ENCODE measurements at regions not wholly inside any gene's neighbourhood (a gene's known extent, or its start where the extent isn't known, plus 50 kb on each side); places are given as distances from the start of the nearest gene placed in this dataset.

DNA sequence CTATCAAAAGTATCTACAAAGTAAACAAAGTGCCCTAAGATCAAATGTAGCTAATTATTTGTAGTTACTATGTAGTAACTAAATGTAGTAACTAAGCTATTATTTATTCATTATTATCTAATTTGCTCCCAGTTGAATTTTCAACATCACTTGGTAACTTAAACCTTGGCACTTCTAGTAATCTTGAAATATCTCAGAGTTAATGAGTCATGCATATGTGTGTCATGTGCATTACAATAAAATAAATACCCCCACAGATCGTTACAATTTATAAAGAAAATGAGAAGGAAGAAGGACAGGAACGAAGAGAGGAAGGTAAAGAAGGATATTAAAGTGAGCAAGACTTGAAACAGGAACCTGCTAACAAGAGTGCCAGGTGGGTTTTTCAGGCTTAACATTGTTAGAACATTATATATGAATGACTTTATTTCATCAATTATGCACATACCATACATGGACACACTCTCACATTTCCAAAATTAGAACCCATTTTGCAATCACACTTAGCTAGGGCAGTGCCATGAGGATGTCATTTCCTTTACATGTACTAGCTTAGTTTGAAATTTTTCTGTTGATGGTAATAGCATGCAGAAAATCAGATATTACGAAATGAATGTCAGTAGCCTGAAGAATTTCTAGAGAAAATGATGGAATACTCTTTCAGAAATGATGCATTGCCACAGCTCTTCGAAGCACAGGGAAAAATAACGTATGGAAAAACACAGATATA is 1670.4 kb upstream of the AGA start:
- H3K27me3 ChIP-seq (ENCODE audit: insufficient read depth, low read length), result no peaks in the 10 kb centered on the region
- no peaks in the 10 kb centered on the region for H4K20me1 ChIP-seq (ENCODE audit: insufficient read depth, low read length)
- no peak overlapping the region for H3K4me2 ChIP-seq (ENCODE audit: insufficient read depth, low read length)
- peaks cover 3% of the 10 kb centered on the region for H3K9me3 ChIP-seq (ENCODE audit: low read depth, low read length)
- TF ChIP-seq CTCF (IDR thresholded peaks at IDR 0.05; ENCODE audit: extremely low read depth, low read depth, low read length), result no peak
- no peak overlapping the region for H3K27ac ChIP-seq (ENCODE audit: low read depth, low read length)
- no peaks in the 10 kb centered on the region for H3K4me1 ChIP-seq (ENCODE audit: insufficient read depth, low read length)
- H3K79me2 ChIP-seq (ENCODE audit: insufficient read depth, low read length), result no peaks in the 10 kb centered on the region
- no peak for DNase-seq (ENCODE audit: insufficient read length, low spot score, missing footprints)
- H3K36me3 ChIP-seq (ENCODE audit: insufficient read depth, low read length), result no peaks in the 10 kb centered on the region
- no peak overlapping the region for H3K4me3 ChIP-seq (ENCODE audit: insufficient read depth, low read length)
- H2AFZ ChIP-seq (ENCODE audit: low read length), result no peak overlapping the region

DNA sequence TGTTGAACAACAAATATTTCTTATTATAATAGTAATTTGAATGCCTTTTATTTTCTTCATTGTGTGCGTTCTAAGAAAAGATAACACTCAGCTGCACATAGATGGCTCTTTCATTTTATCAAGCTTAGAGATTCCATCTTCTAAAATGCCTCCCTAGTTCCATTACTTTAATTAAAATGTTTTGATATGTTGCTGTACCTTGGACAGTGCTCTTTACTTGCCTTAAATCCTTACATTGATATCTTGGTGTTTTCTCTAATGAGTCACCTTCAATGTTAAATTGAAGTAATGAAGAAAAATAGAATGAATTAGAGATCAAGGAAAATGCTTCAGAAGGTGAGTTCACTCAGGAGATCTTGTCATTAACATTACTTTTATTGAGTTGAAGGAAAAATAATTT is 1672.4 kb upstream of the AGA start:
- Histone ChIP-seq H3K4me3 (ENCODE audit: insufficient read depth, low read length) (no peak overlapping the region), H4K20me1 (ENCODE audit: insufficient read depth, low read length) (no peaks in the 10 kb centered on the region), H3K4me1 (ENCODE audit: insufficient read depth, low read length) (no peaks in the 10 kb centered on the region), H3K9me3 (ENCODE audit: low read depth, low read length) (peaks cover 3% of the 10 kb centered on the region), H3K27ac (ENCODE audit: low read depth, low read length) (no peak overlapping the region), H2AFZ (ENCODE audit: low read length) (no peak overlapping the region), H3K79me2 (ENCODE audit: insufficient read depth, low read length) (no peaks in the 10 kb centered on the region), H3K27me3 (ENCODE audit: insufficient read depth, low read length) (no peaks in the 10 kb centered on the region), H3K36me3 (ENCODE audit: insufficient read depth, low read length) (no peaks in the 10 kb centered on the region), H3K4me2 (ENCODE audit: insufficient read depth, low read length) (no peak overlapping the region)
- TF ChIP-seq CTCF (IDR thresholded peaks at IDR 0.05; ENCODE audit: extremely low read depth, low read depth, low read length), result no peak
- no peak for DNase-seq (ENCODE audit: insufficient read length, low spot score, missing footprints)

- no peak overlapping the region for H3K4me3 ChIP-seq (ENCODE audit: insufficient read depth, low read length)
- H3K79me2 ChIP-seq (ENCODE audit: insufficient read depth, low read length), result no peaks in the 10 kb centered on the region
- peaks cover 3% of the 10 kb centered on the region for H3K9me3 ChIP-seq (ENCODE audit: low read depth, low read length)
- no peaks in the 10 kb centered on the region for H4K20me1 ChIP-seq (ENCODE audit: insufficient read depth, low read length)
- H3K4me2 ChIP-seq (ENCODE audit: insufficient read depth, low read length), result no peak overlapping the region
- DNase-seq (ENCODE audit: insufficient read length, low spot score, missing footprints), result no peak
- no peak overlapping the region for H2AFZ ChIP-seq (ENCODE audit: low read length)
- no peak overlapping the region for H3K27ac ChIP-seq (ENCODE audit: low read depth, low read length)
- H3K4me1 ChIP-seq (ENCODE audit: insufficient read depth, low read length), result no peaks in the 10 kb centered on the region
- TF ChIP-seq CTCF (IDR thresholded peaks at IDR 0.05; ENCODE audit: extremely low read depth, low read depth, low read length), result no peak
- H3K36me3 ChIP-seq (ENCODE audit: insufficient read depth, low read length), result no peaks in the 10 kb centered on the region
- H3K27me3 ChIP-seq (ENCODE audit: insufficient read depth, low read length), result no peaks in the 10 kb centered on the region
Observed at GRCh38 chr4:179116011-179116410, 1673.8 kb upstream of the AGA start.

DNA sequence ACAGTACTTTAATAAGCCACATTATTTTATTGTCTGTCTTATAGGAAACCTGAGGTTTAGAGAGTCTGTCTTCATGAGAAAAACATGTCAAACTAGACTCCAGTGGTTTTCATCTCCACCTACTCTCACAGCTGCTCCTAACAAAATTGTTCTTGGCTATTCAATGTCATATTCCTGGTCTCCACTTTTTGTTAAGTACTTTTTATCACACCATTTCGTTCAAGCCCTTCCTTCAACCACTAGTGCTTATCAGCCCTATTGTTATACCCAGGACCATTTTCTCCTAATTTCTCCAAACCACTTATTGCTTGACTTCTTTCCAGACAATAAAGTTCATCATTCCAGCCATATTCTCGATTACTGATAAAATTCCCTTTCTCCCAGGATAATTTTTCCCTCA is 1674.3 kb upstream of the AGA start:
- H4K20me1 ChIP-seq (ENCODE audit: insufficient read depth, low read length), result no peaks in the 10 kb centered on the region
- TF ChIP-seq CTCF (IDR thresholded peaks at IDR 0.05; ENCODE audit: extremely low read depth, low read depth, low read length), result no peak
- H3K4me3 ChIP-seq (ENCODE audit: insufficient read depth, low read length), result no peak overlapping the region
- no peak for DNase-seq (ENCODE audit: insufficient read length, low spot score, missing footprints)
- no peak overlapping the region for H3K27ac ChIP-seq (ENCODE audit: low read depth, low read length)
- no peaks in the 10 kb centered on the region for H3K4me1 ChIP-seq (ENCODE audit: insufficient read depth, low read length)
- H3K4me2 ChIP-seq (ENCODE audit: insufficient read depth, low read length), result no peak overlapping the region
- H3K79me2 ChIP-seq (ENCODE audit: insufficient read depth, low read length), result no peaks in the 10 kb centered on the region
- no peaks in the 10 kb centered on the region for H3K36me3 ChIP-seq (ENCODE audit: insufficient read depth, low read length)
- H2AFZ ChIP-seq (ENCODE audit: low read length), result no peak overlapping the region
- H3K9me3 ChIP-seq (ENCODE audit: low read depth, low read length), result peaks cover 3% of the 10 kb centered on the region
- H3K27me3 ChIP-seq (ENCODE audit: insufficient read depth, low read length), result no peaks in the 10 kb centered on the region
